Osteocyte (in vitro differentiated cells): ENCODE measurements at regions not wholly inside any gene's neighbourhood (a gene's known extent, or its start where the extent isn't known, plus 50 kb on each side); places are given as distances from the start of the nearest gene placed in this dataset.
A peak's percentile ranks its signal among the peaks of the same experiment; 100 is the strongest.

Source experiments
- DNase-seq: peaks from one replicate; pipeline ENCODE4 v3.0.0; 2021; ENCODE audit warnings: mixed read lengths; ENCODE audit not compliant: unreplicated experiment; ENCODE audit errors: extremely low spot score
- H3K27ac Mint-ChIP-seq: one replicate; pipeline ENCODE4 v1.8.0; 2021; ENCODE audit warnings: mild to moderate bottlenecking, mixed read lengths; ENCODE audit not compliant: unreplicated experiment
- H3K27me3 Mint-ChIP-seq: one replicate; pipeline ENCODE4 v1.8.0; 2021; ENCODE audit warnings: mixed read lengths; ENCODE audit not compliant: unreplicated experiment
- H3K36me3 Mint-ChIP-seq: one replicate; pipeline ENCODE4 v1.8.0; 2021; ENCODE audit warnings: mixed read lengths; ENCODE audit not compliant: unreplicated experiment
- H3K4me1 Mint-ChIP-seq: one replicate; pipeline ENCODE4 v1.8.0; 2021; ENCODE audit warnings: mixed read lengths; ENCODE audit not compliant: unreplicated experiment
- H3K4me3 Mint-ChIP-seq: one replicate; pipeline ENCODE4 v1.8.0; 2021; ENCODE audit warnings: mild to moderate bottlenecking, moderate library complexity, mixed read lengths; ENCODE audit not compliant: unreplicated experiment
- H3K9me3 Mint-ChIP-seq: one replicate; pipeline ENCODE4 v1.8.0; 2021; ENCODE audit warnings: mixed read lengths; ENCODE audit not compliant: unreplicated experiment
- TF ChIP-seq, protein P1 (sequence below): fragments of 200-600 bp; sonication (generic); IDR thresholded peaks from 2 replicates; pipeline ENCODE4 v1.5.0; 2021; ENCODE audit warnings: antibody characterized with exemption, mild to moderate bottlenecking, moderate library complexity

GRCh38 chr7:80403686-80404241 lies 108.1 kb downstream of the GNAT3 start:
- no peak overlapping the region for H3K27ac Mint-ChIP-seq
- H3K9me3 Mint-ChIP-seq: no peaks in the 10 kb centered on the region
- H3K4me3 Mint-ChIP-seq: no peak overlapping the region
- no peak for DNase-seq
- H3K36me3 Mint-ChIP-seq: no peaks in the 10 kb centered on the region
- H3K4me1 Mint-ChIP-seq: peaks cover 21% of the 10 kb centered on the region
- TF ChIP-seq, protein P1, sequence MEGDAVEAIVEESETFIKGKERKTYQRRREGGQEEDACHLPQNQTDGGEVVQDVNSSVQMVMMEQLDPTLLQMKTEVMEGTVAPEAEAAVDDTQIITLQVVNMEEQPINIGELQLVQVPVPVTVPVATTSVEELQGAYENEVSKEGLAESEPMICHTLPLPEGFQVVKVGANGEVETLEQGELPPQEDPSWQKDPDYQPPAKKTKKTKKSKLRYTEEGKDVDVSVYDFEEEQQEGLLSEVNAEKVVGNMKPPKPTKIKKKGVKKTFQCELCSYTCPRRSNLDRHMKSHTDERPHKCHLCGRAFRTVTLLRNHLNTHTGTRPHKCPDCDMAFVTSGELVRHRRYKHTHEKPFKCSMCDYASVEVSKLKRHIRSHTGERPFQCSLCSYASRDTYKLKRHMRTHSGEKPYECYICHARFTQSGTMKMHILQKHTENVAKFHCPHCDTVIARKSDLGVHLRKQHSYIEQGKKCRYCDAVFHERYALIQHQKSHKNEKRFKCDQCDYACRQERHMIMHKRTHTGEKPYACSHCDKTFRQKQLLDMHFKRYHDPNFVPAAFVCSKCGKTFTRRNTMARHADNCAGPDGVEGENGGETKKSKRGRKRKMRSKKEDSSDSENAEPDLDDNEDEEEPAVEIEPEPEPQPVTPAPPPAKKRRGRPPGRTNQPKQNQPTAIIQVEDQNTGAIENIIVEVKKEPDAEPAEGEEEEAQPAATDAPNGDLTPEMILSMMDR: no peak
- no peaks in the 10 kb centered on the region for H3K27me3 Mint-ChIP-seq

- H3K27me3 Mint-ChIP-seq: no peaks in the 10 kb centered on the region
- no peak overlapping the region for H3K4me3 Mint-ChIP-seq
- peaks cover 21% of the 10 kb centered on the region for H3K4me1 Mint-ChIP-seq
- H3K27ac Mint-ChIP-seq: no peak overlapping the region
- TF ChIP-seq, protein P1: no peak
- H3K36me3 Mint-ChIP-seq: no peaks in the 10 kb centered on the region
- no peak for DNase-seq
- no peaks in the 10 kb centered on the region for H3K9me3 Mint-ChIP-seq
Measured at GRCh38 chr7:80401708-80402107, 110.2 kb downstream of the GNAT3 start.

DNA sequence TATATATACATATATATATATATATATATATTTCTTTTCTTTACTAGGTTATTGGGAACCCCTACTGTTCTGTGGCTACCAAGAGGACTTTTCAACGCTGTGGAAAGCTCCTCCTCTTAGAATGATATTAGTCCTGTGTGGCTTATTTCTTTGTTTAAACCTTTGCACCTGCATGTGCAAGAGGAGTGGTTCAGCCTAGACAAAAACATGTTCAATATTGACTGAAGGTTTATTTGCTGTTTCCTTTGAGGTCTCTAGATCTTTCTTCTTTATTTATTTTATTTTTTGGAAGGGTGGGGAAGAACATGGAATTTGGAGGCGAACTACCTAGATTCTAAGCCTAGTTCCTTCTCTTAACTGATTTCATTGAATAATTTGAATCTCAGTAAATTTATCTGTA lies 118.1 kb downstream of the GNAT3 start:
- Mint-ChIP-seq H3K4me1 (peaks cover 4% of the 10 kb centered on the region), H3K4me3 (no peak overlapping the region)

DNA sequence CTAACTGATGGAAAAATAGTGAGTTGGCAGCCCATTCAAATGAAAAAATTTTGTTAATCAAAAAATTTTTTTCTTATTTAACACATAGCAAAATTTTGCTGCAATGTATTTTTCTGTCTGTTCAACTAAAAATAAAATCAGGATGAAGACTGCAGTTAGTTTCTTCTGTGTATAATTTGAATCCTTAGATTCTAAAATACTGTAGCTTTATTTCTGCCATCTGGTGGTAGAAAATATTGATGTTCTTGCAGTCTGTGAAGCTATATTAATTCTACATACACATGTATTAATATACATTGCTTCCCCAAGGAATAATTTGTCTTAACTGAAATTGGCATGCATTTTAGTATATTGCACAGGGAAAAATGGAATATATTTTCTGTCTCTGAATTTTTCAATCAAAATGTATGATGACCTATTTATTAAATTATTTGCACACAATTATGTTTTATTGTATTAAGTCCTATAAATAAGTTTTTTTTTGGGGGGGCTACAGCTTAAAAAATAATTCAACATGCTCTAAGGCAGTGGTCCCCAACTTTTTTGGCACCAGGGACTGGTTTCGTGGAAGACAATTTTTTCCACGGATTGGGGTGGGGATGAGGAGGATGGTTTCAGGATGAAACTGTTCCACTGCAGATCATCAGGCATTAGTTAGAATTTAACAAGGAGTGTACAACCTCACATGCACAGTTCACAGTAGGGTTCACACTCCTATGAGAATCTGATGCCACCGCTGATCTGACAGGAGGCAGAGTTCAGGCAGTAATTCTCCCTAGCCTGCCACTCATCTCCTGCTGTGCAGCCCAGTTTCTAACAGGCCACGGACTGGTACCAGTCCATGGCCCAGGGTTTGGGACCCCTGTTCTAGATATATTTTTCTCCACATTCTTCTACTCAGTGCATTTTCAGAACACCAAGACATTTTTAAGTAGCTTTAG lies 119.4 kb downstream of the GNAT3 start:
- TF ChIP-seq, protein P1: peak; percentile 72
- DNase-seq: no peak
- Mint-ChIP-seq H3K27me3 (no peaks in the 10 kb centered on the region), H3K4me1 (peaks cover 16% of the 10 kb centered on the region), H3K4me3 (no peak overlapping the region), H3K9me3 (no peaks in the 10 kb centered on the region), H3K36me3 (no peaks in the 10 kb centered on the region), H3K27ac (no peak overlapping the region)

More for the DNA sequence above, 118.1 kb downstream of the GNAT3 start:
- DNase-seq: no peak
- Mint-ChIP-seq H3K36me3 (no peaks in the 10 kb centered on the region), H3K27ac (no peak overlapping the region), H3K27me3 (no peaks in the 10 kb centered on the region), H3K9me3 (no peaks in the 10 kb centered on the region)
- TF ChIP-seq, protein P1: no peak

GRCh38 chr7:80387634-80388193 lies 124.2 kb downstream of the GNAT3 start:
- TF ChIP-seq, protein P1: peak; percentile 17
- Mint-ChIP-seq H3K27ac (peak overlapping the region; percentile 79), H3K9me3 (no peaks in the 10 kb centered on the region), H3K4me3 (no peak overlapping the region), H3K4me1 (peaks cover 45% of the 10 kb centered on the region), H3K27me3 (no peaks in the 10 kb centered on the region), H3K36me3 (no peaks in the 10 kb centered on the region)
- no peak for DNase-seq
